H9 (cell line): ENCODE measurements at regions not wholly inside any gene's neighbourhood (a gene's known extent, or its start where the extent isn't known, plus 50 kb on each side); places are given as distances from the start of the nearest gene placed in this dataset.

Experiments used
- DNase-seq: peaks from one replicate; pipeline ENCODE4 v3.0.0-alpha.2; 2017
- H2AFZ ChIP-seq: one replicate; pipeline ENCODE4 v1.6.1; 2013; ENCODE audit warnings: mild to moderate bottlenecking, low read length, control low read depth, moderate library complexity
- H2AK5ac ChIP-seq: 2 replicates; pipeline ENCODE4 v1.6.1; 2013; ENCODE audit warnings: low read length, control low read depth, mixed read lengths; ENCODE audit not compliant: insufficient read length
- H2BK120ac ChIP-seq: one replicate; pipeline ENCODE4 v1.6.1; 2013; ENCODE audit warnings: low read depth, mild to moderate bottlenecking, low read length, control low read depth, inconsistent platforms; ENCODE audit not compliant: poor library complexity, severe bottlenecking
- H2BK12ac ChIP-seq: 2 replicates; pipeline ENCODE4 v1.6.1; 2013; ENCODE audit warnings: low read length, control low read depth, mixed read lengths, low read depth; ENCODE audit not compliant: insufficient read length
- H2BK15ac ChIP-seq: 2 replicates; pipeline ENCODE4 v1.6.1; 2013; ENCODE audit warnings: low read depth, low read length, control low read depth
- H2BK20ac ChIP-seq: one replicate; pipeline ENCODE4 v1.6.1; 2013; ENCODE audit warnings: low read depth, mild to moderate bottlenecking, low read length, control low read depth, inconsistent platforms; ENCODE audit not compliant: poor library complexity, severe bottlenecking
- H2BK5ac ChIP-seq: 2 replicates; pipeline ENCODE4 v1.6.1; 2013; ENCODE audit warnings: low read length, control low read depth, mixed read lengths; ENCODE audit not compliant: insufficient read length
- H3K14ac ChIP-seq: 2 replicates; pipeline ENCODE4 v1.6.1; 2013; ENCODE audit warnings: low read length, control low read depth; ENCODE audit not compliant: insufficient read depth
- H3K18ac ChIP-seq: 2 replicates; pipeline ENCODE4 v1.6.1; 2013; ENCODE audit warnings: low read depth, mild to moderate bottlenecking, mixed read lengths, low read length, control low read depth; ENCODE audit not compliant: insufficient read length
- H3K23ac ChIP-seq: 2 replicates; pipeline ENCODE4 v1.6.1; 2013; ENCODE audit warnings: low read length, control low read depth, mixed read lengths, low read depth; ENCODE audit not compliant: insufficient read length
- H3K23me2 ChIP-seq: 2 replicates; pipeline ENCODE4 v1.6.1; 2013; ENCODE audit warnings: low read depth, mild to moderate bottlenecking, mixed read lengths, low read length, control low read depth; ENCODE audit not compliant: insufficient read length, poor library complexity, severe bottlenecking
- H3K27ac ChIP-seq: 2 replicates; pipeline ENCODE4 v1.5.1; 2013; ENCODE audit warnings: low read length, control low read depth, mixed read lengths, low read depth; ENCODE audit not compliant: insufficient read length
- H3K27me3 ChIP-seq: 2 replicates; pipeline ENCODE4 v1.6.1; 2013; ENCODE audit warnings: low read length, control low read depth, inconsistent platforms; ENCODE audit not compliant: insufficient read depth
- H3K4ac ChIP-seq: 2 replicates; pipeline ENCODE4 v1.6.1; 2013; ENCODE audit warnings: low read depth, mild to moderate bottlenecking, control low read depth, inconsistent platforms, low read length, moderate library complexity
- H3K4me1 ChIP-seq: 2 replicates; pipeline ENCODE4 v1.6.1; 2013; ENCODE audit warnings: low read length, control low read depth, inconsistent platforms; ENCODE audit not compliant: insufficient read depth
- H3K4me2 ChIP-seq: 2 replicates; pipeline ENCODE4 v1.6.1; 2013; ENCODE audit warnings: low read length, control low read depth, mixed read lengths; ENCODE audit not compliant: insufficient read length, insufficient read depth
- H3K56ac ChIP-seq: 2 replicates; pipeline ENCODE4 v1.6.1; 2013; ENCODE audit warnings: low read depth, mild to moderate bottlenecking, mixed read lengths, low read length, control low read depth; ENCODE audit not compliant: insufficient read length
- H3K79me1 ChIP-seq: 2 replicates; pipeline ENCODE4 v1.6.1; 2013; ENCODE audit warnings: low read depth, mild to moderate bottlenecking, moderate library complexity, low read length, control low read depth, inconsistent platforms; ENCODE audit not compliant: insufficient read depth, poor library complexity, severe bottlenecking
- H3K79me2 ChIP-seq: 2 replicates; pipeline ENCODE4 v1.6.1; 2013; ENCODE audit warnings: low read length, control low read depth, inconsistent platforms; ENCODE audit not compliant: insufficient read depth
- H3K9ac ChIP-seq: 2 replicates; pipeline ENCODE4 v1.6.1; 2013; ENCODE audit warnings: low read length, control low read depth, mixed read lengths; ENCODE audit not compliant: insufficient read length; ENCODE audit errors: extremely low read depth
- H3K9me3 ChIP-seq: one replicate; pipeline ENCODE4 v1.6.1; 2013; ENCODE audit warnings: low read depth, low read length, inconsistent platforms; ENCODE audit not compliant: control insufficient read depth
- H3T11ph ChIP-seq: one replicate; pipeline ENCODE4 v1.6.1; 2013; ENCODE audit warnings: mild to moderate bottlenecking, low read length, control low read depth, inconsistent platforms
- H4K20me1 ChIP-seq: one replicate; pipeline ENCODE4 v1.6.1; 2013; ENCODE audit not compliant: control insufficient read depth, insufficient read length, insufficient read depth
- H4K5ac ChIP-seq: 2 replicates; pipeline ENCODE4 v1.6.1; 2013; ENCODE audit warnings: low read depth, mild to moderate bottlenecking, mixed read lengths, low read length, control low read depth; ENCODE audit not compliant: insufficient read length
- H4K8ac ChIP-seq: replicated peaks from 2 replicates; pipeline ENCODE4 v1.6.1; 2013; ENCODE audit warnings: low read length, control low read depth, mixed read lengths, low read depth; ENCODE audit not compliant: insufficient read length
- H4K91ac ChIP-seq: 2 replicates; pipeline ENCODE4 v1.6.1; 2013; ENCODE audit warnings: low read depth, mild to moderate bottlenecking, moderate library complexity, mixed read lengths, low read length, control low read depth; ENCODE audit not compliant: insufficient read length
- H3K27ac Mint-ChIP-seq, 3 experiments: 2 replicates in 2 of 3; 3 replicates in 1 of 3; pipeline ENCODE4 v1.8.0; 2020 to 2021; ENCODE audit warnings: mixed read lengths in 3 of 3, mild to moderate bottlenecking in 1 of 3, moderate library complexity in 1 of 3
- H3K27me3 Mint-ChIP-seq: 2 replicates; pipeline ENCODE4 v1.8.0; 2021; ENCODE audit warnings: low read depth, mild to moderate bottlenecking, moderate library complexity, mixed read lengths
- H3K36me3 Mint-ChIP-seq, 3 experiments: 2 replicates in 2 of 3; 3 replicates in 1 of 3; pipeline ENCODE4 v1.8.0; 2020 to 2021; ENCODE audit warnings: low read depth in 3 of 3, mixed read lengths in 3 of 3; ENCODE audit not compliant: insufficient read depth in 1 of 3
- H3K4me1 Mint-ChIP-seq, 2 experiments: 2 replicates each; pipeline ENCODE4 v1.8.0; 2020; ENCODE audit warnings: mixed read lengths in 2 of 2
- H3K4me3 Mint-ChIP-seq, 2 experiments: 2 replicates in 1 of 2; 3 replicates in 1 of 2; pipeline ENCODE4 v1.8.0; 2020 to 2021; ENCODE audit warnings: mild to moderate bottlenecking in 2 of 2, mixed read lengths in 2 of 2, moderate library complexity in 1 of 2
- H3K9me3 Mint-ChIP-seq, 2 experiments: 2 replicates in 1 of 2; 3 replicates in 1 of 2; pipeline ENCODE4 v1.8.0; 2020; ENCODE audit warnings: mild to moderate bottlenecking in 2 of 2, mixed read lengths in 2 of 2, moderate library complexity in 1 of 2
- CTCF ChIP-seq: fragments of 200-600 bp; sonication (generic); conservative IDR thresholded peaks from 3 replicates; pipeline ENCODE4 v1.8.0; 2021; ENCODE audit warnings: antibody characterized with exemption, mild to moderate bottlenecking
- WGBS: extraction: QIAGEN DNeasy Blood & Tissue Kit; methylation state at CpG from one replicate; pipeline ENCODE4 v1.1.7; 2013; ENCODE audit warnings: missing lambda C conversion rate, low lambda C conversion rate, mixed read lengths; ENCODE audit not compliant: insufficient read length; ENCODE audit errors: extremely low coverage; 5-methylcytosine and 5-hydroxymethylcytosine counted together

- no CpG with 5 or more reads among the region's 8 CpGs for WGBS
- Histone ChIP-seq H3K27me3 (no peaks in the 10 kb centered on the region), H3K27ac (no peak overlapping the region)
Observed at GRCh38 chr5:168227001-168227400, 64.4 kb upstream of the WWC1 start.

More at GRCh38 chr5:168227001-168227400, 64.4 kb upstream of the WWC1 start:
- Mint-ChIP-seq H3K36me3 (no peaks in the 10 kb centered on the region), H3K4me3 (no peak overlapping the region), H3K27ac (no peak overlapping the region), H3K4me1 (peaks cover 6 to 11% of the 10 kb centered on the region in 2 experiments), H3K27me3 (peaks cover 2% of the 10 kb centered on the region), H3K9me3 (no peaks in the 10 kb centered on the region)
- H2BK120ac ChIP-seq, result no peak overlapping the region
- no peak overlapping the region for H3K56ac ChIP-seq
- no peak for DNase-seq
- no peak overlapping the region for H3K23ac ChIP-seq
- no peak overlapping the region for H4K8ac ChIP-seq
- no peak overlapping the region for H3K4ac ChIP-seq
- H3T11ph ChIP-seq, result no peak overlapping the region
- no peak for TF ChIP-seq CTCF
- H2BK15ac ChIP-seq, result no peak overlapping the region
- H4K91ac ChIP-seq, result no peak overlapping the region
- no peaks in the 10 kb centered on the region for H3K79me1 ChIP-seq
- H3K9ac ChIP-seq, result no peak overlapping the region
- H3K23me2 ChIP-seq, result no peaks in the 10 kb centered on the region
- H2AFZ ChIP-seq, result no peak overlapping the region
- H3K14ac ChIP-seq, result no peak overlapping the region
- H3K9me3 ChIP-seq, result no peaks in the 10 kb centered on the region
- H3K79me2 ChIP-seq, result no peaks in the 10 kb centered on the region
- no peak overlapping the region for H2BK5ac ChIP-seq
- no peak overlapping the region for H2AK5ac ChIP-seq
- no peaks in the 10 kb centered on the region for H4K20me1 ChIP-seq
- no peak overlapping the region for H4K5ac ChIP-seq
- H3K4me1 ChIP-seq, result no peaks in the 10 kb centered on the region
- no peak overlapping the region for H3K4me2 ChIP-seq
- H2BK12ac ChIP-seq, result no peak overlapping the region
- H2BK20ac ChIP-seq, result no peak overlapping the region
- H3K18ac ChIP-seq, result no peak overlapping the region
